GM19468 (cell line): ENCODE measurements at regions not wholly inside any gene's neighbourhood (a gene's known extent, or its start where the extent isn't known, plus 50 kb on each side); places are given as distances from the start of the nearest gene placed in this dataset.
"Not testable (repeated sequence)": the region's sequence is repeated elsewhere in the genome, so short reads cannot be mapped to it uniquely, and the experiment has no call there.

Experiments
- ATAC-seq: cut with Tn5 transposase; IDR thresholded peaks from one replicate; pipeline ENCODE4 v1.9.1; 2021; ENCODE audit warnings: mild to moderate bottlenecking, moderate library complexity, moderate number of reproducible peaks; ENCODE audit not compliant: unreplicated experiment; ENCODE audit errors: extremely low read depth

DNA sequence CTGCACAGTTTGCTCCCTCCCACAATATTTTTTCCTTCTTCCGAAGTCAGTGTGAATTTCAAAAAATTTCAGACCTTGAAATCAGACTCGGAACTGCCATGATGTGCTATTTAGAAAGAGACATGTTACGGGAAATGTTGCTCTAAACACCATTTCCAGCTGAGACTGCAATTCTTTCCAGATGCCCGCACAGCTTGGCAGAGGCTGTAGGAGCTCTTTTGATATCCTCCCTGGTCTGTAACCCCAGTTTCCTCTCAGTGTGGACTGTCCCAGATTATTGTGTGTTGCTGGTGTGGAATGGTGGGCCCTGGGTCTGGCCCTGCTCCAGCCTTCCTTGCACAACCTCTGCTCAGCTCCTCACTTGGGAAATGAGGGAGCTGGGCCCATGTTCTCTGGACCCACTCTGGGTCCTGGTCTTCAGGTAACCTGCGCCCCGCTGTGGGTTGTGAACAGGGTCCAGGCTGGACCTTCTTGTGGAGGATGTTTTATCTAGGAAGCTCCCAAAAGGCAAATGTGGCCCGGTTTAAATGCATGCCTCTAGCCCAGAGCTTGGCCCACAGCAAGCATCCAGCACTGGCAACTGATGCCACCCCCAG is 172.8 kb upstream of the CXCL12 start:
- ATAC-seq, result no peak

DNA sequence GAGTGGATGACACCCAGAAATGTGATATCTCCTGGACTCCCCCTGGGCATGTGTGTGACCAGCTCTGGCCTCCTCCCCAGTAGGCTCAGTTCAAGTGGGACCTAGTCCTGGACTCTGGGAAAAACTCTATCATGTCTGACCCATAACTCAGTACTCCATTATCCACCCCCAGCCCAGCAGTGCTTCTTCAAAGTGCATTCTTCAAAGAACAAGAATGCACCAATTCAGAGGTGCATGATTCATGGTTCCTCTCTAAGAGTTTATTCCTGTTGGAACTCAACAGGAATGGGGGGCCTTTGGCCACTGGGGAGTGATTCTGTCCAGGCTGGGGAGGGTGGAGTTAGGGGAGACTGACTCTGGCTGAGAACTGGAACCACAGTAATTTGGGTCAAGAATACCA is 173.6 kb upstream of the CXCL12 start:
- no peak for ATAC-seq

DNA sequence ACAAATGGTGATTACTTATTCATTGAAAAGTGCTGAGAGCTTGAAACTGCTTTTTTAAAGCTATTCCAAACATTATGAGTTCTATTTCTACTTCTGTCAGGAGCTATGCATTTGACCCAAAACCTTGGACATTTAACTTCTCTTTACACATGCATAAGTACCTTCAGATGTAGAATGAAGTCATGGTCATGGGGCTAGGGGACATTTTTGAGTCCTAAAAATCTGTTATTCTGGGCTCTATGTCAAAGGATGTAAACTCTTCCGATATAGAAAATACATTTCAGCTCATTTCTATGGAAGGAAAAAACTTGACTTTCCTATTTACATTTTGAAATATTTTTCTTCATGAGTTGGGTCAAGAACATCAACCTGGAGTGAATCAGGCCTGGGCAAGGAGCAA is 179.5 kb upstream of the CXCL12 start:
- no peak for ATAC-seq

DNA sequence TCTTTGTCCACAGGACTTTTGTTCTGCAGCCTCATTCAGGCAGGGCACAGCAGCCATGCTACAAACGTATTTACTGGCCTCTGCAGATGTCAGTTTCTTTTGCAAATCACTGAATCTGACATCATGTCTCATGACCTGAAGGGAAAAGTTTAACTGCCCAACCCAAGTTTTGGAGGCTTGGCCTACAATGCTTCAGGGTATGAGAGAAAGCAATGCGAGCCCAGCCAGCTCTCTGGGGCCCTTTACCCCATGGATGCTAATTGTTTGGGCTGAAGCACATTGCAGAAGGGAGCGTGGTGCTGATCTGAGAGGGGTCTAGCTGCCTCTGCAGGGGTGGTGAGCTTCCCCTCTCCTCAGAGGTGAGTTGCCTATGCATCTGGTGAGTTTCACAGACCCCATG is 179.9 kb upstream of the CXCL12 start:
- no peak for ATAC-seq

DNA sequence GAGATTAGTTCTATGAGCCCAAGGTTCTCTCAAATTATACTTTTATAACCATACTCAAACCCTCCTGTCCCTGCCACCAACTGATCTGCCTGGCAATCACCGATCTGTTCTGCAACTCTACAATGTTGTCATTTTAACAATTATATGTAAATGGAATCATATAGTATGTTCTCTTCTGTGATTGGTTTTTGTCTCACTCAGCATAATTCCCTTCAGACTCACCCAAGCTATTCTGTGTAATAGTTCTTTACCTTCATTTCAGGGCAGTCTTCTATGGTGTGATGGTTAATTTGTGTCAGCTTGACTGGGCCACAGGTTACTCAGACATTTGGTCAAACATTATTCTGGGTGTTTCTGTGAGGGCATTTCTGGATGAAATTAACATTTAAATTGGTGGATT is 181.9 kb upstream of the CXCL12 start:
- ATAC-seq, result no peak

DNA sequence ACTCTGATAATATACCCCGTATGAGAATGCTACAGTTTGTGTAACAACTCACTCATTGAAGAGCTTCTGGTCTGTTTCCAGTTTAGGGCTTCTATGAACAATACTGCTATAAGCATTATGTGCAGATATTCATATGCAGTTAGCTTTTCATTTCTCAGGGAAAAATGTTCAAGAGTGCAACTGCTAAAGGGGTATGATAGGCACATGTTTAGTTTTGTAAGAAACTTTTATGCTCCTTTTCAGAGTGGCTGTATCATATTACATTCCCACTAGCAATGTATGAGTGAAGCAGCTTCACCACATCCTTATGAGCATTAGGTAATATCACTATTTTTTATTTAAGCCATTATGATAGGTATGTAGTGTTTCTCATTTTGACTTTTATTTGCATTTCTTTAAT is 182.6 kb upstream of the CXCL12 start:
- ATAC-seq, result no peak

DNA sequence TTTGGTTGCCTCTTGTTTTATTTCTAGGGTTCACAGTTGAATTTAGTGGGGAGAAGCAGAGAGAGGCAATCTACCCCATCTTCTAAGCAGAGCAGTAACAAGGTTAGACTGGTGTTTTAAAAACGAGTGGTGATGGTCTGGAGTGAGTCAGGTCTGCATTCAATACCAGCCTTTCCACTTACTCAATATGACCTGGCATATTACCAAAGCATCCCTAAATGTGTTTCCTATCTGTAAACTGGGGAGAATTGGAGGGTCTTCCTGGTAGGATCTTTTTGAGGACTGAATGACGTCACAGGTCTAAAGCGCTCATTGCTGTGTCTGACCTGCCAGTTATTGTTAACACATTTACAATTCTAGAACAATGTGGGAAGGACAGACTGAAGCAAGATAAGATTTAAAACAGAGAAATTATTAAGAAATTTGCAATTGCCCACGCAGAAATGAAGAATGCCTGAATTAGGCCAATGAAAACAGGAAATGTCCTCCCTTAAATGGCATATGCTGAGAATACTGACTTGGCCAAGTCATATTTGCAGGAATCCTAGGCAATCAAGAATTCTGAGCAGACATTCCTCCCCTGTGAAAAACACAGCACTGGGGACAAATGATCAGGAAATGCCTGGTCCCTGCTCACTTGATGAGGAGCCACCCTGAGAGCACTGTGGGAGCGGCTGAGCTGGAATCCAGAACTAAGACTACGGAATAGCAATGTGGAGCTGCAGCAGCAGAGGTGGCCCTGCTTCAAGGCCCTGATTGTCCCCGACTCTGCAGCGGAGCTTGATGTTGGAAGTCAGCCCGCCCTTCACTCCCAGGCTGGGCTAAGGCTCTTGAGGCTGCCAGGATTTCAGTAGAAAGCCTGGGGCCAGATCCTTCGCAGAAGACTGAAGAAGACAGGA is 184.5 kb upstream of the CXCL12 start:
- ATAC-seq, result no peak

DNA sequence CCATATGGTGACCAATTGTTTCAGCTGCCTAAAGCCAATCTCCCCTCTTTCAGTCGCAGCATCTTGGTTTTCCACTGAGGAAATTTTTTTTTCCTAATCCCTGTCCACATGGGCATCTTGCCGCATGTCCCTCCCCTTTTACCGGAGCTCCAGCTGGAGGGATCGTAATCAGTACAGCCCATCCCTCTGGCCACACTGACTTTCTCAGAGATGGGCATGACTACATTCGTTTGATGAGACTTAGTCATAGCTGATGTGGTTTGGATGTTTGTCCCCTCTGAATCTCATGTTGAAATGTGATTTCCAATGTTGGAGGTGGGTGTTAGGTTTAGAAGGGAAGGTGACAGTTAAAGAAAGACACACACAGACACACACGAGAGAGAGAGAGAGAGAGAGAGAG is 186.8 kb upstream of the CXCL12 start:
- no peak for ATAC-seq

DNA sequence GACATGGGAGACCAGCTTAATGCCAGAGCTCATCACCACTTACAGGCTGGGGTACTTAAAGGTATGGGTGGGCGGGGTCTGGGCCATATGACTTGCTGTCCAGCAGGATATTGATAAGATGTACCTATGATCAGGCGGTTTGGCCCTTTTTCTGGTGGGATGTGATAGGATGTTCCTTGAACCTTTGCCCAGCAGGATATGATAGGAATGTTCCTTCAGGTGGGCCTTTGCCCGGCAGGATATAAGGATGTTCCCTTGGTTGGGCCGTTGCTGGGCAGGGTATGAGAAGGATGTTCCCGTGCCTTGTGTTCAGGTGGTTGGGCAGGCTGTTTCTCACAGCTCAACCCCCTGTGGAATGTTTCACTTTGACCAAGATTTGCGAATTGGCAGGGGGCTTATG is 187.2 kb upstream of the CXCL12 start:
- ATAC-seq, result no peak

DNA sequence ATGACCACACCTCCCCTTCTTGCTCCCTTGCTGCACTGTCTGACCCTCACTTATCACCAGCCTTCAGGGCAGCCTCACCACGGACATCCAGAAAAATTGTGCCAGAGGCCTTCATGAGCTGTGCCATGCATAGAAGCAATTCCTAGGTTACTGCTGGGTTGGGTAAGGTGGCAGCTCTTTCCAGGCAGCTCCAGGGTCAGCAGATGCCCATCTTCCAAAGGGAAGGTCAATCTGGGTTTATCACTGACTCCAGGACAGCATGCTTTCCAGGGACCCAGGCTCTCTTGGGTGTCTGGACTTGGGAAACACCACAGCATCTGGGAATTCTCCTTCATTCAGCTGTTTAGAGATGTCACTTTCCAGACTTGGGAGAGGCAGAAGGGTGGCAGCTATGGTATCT is 188.9 kb upstream of the CXCL12 start:
- no peak for ATAC-seq

DNA sequence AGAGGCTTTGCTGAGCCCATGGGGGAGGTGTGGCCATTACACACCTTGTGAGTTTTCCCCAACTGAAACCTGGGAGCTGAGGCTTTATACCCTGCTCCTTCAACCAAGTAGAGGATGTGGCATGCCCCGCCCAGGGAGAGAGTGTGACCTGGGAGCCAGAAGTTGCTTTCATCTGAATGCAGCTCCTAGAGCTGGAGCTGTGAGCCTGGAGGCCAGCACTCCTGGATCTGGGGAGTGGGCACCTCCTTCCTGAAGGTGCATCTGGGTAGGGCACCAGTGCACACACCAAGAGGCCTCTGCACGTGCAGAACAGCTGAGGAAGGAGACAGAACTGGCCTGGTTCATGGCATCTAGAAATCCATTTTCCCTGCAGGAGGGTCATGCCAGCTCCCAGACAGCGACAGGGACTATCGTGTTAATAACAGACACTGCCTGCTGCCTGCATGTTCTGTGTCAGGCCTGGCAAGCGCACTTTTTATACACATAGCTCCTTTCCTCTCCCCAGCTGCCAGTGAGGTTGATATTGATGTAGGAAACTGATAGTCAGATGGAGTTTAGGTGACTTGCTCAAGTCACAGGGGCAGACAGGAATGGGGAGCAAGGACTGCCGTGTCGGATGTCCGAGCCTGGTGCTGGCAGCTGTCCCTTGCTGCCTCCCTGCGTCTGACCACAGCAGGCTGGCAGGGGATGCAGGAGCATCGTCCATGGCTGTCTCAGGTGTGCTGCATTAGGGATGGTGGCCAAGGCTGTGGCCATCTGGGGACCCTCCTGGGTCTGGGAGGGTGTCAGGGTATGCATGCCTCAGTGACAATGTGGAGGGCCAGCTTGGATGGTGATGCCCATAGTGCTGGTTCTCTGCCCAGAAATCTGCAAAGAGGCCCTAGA is 189.9 kb upstream of the CXCL12 start:
- ATAC-seq, result no peak

DNA sequence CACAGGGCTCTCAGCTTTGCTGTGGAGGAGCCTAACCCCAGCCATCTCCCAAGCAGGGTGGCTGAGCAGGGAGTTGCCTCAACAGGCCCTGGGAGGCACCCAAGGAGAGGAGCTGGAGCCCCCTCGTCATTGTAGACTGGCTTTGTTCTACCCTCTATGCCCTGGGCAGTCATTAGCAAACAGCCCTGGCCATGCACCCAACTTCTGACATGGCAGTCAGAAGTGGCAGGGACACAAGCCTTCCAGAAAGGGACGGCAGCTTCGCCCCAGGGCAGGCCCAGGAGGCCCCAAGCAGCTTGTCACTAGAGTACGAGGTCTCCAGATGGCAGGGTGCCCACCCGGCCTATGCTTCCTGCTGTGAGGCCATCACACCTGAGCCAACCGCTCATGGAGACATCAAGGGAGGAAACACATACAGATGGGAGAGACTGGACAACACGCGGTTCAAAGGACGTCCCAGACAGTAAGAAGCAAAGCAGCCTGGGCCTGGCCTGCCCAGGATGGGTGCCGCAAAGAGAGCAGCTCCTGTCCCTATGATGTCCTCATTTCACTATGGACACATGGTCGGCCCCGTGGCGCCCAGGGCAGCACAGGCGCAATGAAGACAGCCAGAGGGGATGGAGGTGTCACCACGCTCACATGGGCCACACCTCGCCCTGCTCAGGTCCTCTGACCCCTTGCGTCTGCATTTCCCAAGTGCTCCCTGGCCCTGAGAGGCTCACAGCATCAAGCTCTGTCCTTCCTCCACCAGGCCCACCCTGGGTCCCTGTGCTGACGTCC is 190.9 kb upstream of the CXCL12 start:
- no peak for ATAC-seq

DNA sequence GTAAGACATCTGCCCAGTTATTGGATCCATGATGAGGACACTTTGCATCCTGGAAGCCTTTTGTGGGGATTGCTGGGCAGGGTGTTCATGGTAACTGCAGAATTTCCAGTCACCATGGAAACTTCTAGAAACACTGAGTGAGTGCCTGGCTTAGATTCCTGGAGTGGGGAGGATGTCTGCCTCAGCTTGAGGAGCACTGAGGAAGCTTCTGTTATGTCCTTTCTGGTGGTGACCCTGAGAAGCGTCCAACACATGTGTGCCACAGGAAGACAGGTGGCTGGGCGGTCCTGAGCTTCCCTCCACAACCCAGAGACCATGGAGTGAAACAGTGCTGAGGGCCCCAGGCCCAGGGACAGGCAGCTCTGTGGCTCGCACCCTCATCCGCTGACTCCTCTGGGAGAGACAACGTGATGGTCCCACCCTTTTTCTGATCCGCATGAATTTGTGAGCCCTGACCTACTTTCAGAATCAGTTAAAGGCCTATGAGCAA is 191.8 kb upstream of the CXCL12 start:
- ATAC-seq, result no peak

DNA sequence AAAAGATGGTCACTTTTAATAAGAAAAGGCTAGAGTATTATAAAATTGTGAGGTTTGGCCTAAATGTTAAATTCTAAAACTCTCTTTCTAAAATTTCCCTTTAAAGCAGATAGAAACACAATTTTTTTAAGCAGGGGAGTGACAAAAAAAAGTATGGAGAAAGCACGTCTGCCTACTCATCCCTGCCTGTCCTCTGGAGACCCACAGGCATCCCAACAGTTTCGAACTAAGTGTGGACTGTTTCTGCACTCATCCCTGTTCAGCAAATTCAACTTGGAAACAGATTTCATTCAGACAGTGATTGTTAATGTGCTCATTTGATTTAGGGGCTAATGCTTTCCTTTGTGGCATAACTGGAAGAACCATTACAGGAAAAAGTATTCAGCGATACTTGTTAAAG is 192.6 kb upstream of the CXCL12 start:
- ATAC-seq, result no peak

DNA sequence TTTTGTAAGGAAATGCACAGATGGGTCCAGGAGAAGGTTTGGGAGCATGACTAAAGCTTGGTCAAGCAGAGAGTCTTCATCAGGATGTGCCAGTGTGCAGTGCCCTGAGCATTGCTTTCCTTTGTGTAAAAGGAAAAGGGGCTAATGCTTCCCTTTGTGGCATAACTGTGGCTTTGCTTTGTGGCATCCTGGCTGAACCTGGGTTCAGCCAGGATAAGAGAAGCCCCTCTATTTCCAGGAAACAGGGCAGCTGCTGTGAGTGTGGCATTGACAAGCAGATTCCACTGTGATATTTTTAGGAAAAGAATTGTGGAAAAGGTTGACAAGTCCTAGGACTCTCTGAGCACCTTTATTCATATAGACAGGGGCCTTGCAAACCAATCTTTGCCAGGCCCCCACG is 193.4 kb upstream of the CXCL12 start:
- ATAC-seq, result no peak

DNA sequence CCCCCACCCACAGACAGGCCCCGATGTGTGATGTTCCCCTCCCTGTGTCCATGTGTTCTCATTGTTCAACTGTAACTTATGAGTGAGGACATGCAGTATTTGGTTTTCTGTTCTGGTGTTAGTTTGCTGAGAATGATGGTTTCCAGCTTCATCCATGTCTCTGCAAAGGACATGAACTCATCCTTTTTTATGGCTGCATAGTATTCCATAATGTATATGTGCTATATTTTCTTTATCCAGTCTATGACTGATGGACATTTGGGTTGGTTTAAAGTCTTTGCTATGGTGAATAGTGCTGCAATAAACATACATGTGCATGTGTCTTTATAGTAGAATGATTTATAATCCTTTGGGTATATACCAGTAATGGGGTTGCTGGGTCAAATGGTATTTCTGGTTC is 194.1 kb upstream of the CXCL12 start:
- ATAC-seq, result not testable (repeated sequence)

DNA sequence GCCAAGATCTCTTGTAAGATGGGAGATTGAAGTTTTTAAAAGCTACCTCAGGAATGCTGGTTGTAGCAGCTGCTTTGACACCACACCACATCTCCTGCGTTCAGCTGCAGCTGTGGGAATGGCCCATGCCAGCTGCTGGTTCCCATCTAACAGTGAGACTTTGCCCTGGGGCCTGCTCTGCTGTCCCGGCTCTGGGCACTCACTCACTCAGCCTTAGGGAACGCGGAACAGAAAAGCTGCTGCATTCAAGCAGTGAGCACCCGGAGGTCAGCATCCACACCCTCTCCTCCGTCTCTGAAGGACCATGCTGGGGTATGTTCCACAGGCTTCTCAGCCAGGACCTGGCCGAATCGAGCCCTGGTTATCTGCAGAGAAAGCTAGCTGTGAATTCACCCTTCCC is 197.1 kb upstream of the CXCL12 start:
- ATAC-seq, result no peak

DNA sequence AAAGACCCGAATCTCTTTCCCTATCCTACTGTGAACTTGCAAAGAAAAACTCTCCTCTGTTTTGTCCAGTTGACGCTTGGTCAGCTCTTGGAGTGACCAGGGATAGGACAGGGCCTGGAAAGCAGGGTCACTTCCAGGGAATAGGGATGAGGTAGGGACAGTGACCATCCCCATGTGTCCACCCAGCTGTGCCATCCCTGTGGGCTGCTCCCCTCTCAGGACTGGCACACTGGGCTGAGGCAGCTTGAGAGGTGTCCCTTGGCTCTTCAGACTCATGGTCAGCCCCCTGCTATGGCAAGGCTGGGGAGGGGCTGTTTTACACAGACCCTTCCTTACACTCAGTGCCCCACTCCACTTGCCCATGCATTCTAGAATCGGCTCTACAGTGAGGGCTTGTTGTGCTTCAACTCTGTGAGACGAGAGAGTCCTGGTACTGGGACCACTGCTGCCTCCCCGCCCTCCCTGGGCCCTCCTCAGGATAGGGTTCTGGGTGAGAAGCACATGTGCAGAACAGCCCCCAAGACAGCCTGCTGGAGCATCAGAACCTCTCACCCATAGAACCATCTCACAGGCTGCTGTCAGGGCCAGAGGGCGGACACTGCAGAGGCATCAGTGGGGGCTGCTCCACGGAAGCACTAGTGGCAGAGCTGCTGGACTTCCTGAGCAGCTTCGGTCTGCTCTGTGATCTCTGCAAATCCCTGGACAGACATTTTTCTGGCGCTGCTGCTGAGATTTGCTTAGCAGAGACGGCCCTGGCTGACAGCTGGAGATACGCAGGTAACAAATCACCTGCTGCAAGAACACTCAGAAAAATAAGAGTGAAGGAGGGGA is 202.8 kb upstream of the CXCL12 start:
- ATAC-seq, result no peak
